ENCODE measurements at regions not wholly inside any gene's neighbourhood (a gene's known extent, or its start where the extent isn't known, plus 50 kb on each side); places are given as distances from the start of the nearest gene placed in this dataset.

DNA sequence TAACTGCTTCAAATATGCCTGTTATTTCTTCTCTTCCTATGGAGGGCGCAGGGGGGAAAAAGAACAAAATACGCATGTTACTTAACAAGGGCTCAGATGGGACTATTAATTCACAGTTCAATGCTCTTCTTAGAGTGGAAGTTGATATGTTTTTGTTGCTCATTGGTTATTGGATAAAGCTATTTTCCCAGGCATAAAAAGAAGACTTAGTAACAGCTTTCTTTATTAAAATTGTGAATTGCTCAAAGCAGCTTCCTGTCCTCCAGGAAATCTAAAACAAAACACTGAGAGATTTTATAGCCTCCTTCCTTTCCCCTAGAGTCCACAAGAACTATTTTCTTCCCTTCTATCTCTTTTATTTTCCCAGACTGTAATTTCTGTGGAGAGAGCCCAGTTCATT is 180.8 kb downstream of the SH3BP4 start:
- H3K36me3 Mint-ChIP-seq (ENCODE audit: low read depth), result no peaks in the 10 kb centered on the region
- H3K4me3 Mint-ChIP-seq, result no peak overlapping the region
- no peaks in the 10 kb centered on the region for H3K4me1 Mint-ChIP-seq
- DNase-seq, result no peak
- no peak overlapping the region for H3K27ac Mint-ChIP-seq
- no peak for ATAC-seq
- H3K27me3 Mint-ChIP-seq, result peaks cover 55% of the 10 kb centered on the region
- no peaks in the 10 kb centered on the region for H3K9me3 ChIP-seq (ENCODE audit: control insufficient read depth, low read length, poor library complexity, severe bottlenecking)

DNA sequence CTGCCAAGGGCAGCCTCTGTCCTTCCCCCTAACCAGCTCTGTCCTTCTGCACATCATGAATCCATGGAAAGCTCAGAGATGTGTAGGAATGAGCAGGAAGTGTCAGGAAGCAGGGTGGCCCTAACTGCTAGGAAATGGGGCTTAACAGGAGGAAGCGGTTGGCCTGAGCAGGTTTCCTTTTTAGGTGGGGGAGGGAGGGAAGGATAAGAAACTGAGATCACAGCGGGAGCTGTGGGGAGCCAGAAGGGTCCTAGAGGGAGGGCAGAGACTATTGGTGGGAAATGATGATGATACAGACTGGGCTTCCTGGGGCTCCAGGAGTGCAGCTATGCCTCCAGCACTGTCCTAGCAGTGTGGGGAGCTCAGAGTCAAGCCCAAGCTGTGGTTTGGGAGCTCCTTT is 182.0 kb downstream of the SH3BP4 start:
- ATAC-seq (no peak), DNase-seq (no peak)
- no peaks in the 10 kb centered on the region for H3K36me3 Mint-ChIP-seq (ENCODE audit: low read depth)
- no peaks in the 10 kb centered on the region for H3K9me3 ChIP-seq (ENCODE audit: control insufficient read depth, low read length, poor library complexity, severe bottlenecking)
- no peak overlapping the region for H3K27ac Mint-ChIP-seq
- H3K4me1 Mint-ChIP-seq, result no peaks in the 10 kb centered on the region
- no peak overlapping the region for H3K4me3 Mint-ChIP-seq
- peaks cover 51% of the 10 kb centered on the region for H3K27me3 Mint-ChIP-seq

DNA sequence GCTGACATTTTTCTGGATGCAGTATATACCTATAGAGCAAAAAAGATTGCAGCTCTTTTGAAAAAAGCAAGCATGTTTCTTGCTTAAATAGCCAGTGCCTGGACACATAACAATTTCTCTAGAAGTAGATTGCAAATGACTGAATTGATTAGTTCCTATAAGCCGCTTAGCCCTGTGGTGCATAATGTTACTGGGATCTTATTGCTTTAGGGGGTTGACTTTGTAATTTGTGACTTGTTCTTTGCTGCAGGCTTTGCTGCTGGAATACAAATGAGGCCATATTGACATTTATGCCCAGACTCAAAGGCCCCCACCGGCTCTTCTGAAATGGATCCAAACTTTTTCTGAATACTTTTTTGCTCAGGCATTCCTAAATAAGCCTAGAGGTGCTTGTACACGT is 182.6 kb downstream of the SH3BP4 start:
- Mint-ChIP-seq H3K36me3 (ENCODE audit: low read depth) (no peaks in the 10 kb centered on the region), H3K4me1 (no peaks in the 10 kb centered on the region), H3K27me3 (peaks cover 51% of the 10 kb centered on the region), H3K27ac (no peak overlapping the region), H3K4me3 (no peak overlapping the region)
- DNase-seq (no peak), ATAC-seq (no peak)
- H3K9me3 ChIP-seq (ENCODE audit: control insufficient read depth, low read length, poor library complexity, severe bottlenecking), result no peaks in the 10 kb centered on the region

DNA sequence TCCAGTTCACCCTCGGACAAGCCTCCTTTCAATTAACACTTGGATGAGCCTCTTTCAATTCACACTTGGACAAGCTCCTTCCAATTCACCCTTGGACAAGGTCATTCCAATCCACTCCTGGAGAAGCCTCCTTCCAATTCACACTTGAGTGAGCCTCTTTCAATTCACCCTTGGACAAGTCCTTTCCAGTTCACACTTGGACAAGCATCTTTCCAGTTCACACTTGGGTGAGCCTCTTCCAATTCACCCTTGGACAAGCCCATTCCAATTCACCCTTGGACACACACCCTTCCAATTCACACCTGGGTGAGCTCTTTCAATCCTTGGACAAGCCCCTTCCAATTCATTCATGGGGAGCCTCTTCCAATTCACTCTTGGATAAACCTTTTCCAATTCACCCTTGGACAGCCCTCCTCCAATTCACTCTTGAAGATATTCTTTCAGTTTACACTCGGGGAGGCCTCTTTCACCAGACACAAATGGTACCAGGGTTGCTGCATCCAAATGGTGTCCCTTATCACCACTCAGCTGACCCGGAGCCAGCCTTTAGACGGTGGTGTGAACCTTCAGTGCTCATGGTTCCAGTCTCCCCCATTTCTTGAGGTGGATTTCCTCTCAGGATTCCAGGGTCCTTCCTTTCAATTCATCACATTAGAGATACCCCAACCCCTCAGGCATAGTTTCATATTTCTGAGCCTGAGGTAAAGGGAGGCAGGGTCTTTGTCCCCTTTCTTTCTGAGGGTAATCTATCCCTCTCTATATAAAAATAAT is 183.6 kb downstream of the SH3BP4 start:
- no peak for DNase-seq
- Mint-ChIP-seq H3K27me3 (peaks cover 54% of the 10 kb centered on the region), H3K27ac (peak overlapping the region; percentile 70), H3K4me3 (no peak overlapping the region), H3K36me3 (ENCODE audit: low read depth) (no peaks in the 10 kb centered on the region), H3K4me1 (peaks cover 3% of the 10 kb centered on the region)
- no peak for ATAC-seq
- no peaks in the 10 kb centered on the region for H3K9me3 ChIP-seq (ENCODE audit: control insufficient read depth, low read length, poor library complexity, severe bottlenecking)

DNA sequence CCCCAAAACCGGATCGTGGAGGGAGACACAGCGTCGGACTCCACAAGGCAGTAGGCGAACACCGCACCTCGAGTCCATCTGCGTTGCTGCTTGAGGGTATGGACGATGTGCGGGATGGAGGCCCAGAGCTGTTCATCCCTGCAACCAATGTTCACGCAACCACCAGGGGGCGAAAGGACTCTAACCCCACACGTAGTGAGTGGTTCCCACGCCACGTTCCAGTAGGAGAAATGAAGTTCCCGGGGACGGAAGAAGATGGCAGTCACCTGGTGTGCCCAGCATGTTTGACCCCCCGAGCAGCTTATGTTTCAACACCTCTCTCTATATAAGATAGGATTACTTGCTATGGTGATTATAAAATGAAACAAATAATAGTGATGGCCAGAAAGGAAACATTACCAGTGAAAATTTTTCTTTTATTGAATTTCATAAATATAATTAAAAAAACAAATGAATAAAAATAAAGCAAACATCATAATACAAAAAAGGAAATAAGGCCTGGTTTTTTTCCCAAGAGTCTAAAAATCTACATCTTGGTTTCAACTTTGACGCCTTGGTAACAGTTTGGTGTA is 184.3 kb downstream of the SH3BP4 start:
- Mint-ChIP-seq H3K36me3 (ENCODE audit: low read depth) (no peaks in the 10 kb centered on the region), H3K4me3 (no peak overlapping the region), H3K27ac (peak overlapping the region; percentile 70), H3K4me1 (peaks cover 3% of the 10 kb centered on the region), H3K27me3 (peaks cover 53% of the 10 kb centered on the region)
- ATAC-seq (no peak), DNase-seq (peak in 1 of 3 donors; percentile 24)
- no peaks in the 10 kb centered on the region for H3K9me3 ChIP-seq (ENCODE audit: control insufficient read depth, low read length, poor library complexity, severe bottlenecking)

DNA sequence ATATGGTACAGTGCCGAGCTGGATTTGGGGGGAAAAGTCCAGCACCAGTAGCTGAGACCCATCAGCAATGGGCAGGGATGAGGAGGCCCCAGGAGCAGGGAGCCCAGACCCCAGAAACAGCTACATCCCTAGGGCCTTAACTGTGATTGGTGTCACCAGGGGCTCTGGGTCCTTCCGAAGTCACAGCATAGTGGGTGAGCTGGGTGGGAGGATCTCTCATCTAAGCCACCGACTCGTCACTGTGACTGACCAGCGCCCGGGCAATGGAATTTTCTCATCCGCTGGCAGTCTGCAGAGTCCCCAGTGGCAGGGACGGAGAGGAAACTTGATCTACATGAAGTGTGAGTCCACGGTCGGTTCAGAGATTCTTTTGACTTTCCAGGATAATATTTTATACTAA is 186.5 kb downstream of the SH3BP4 start:
- no peak overlapping the region for H3K27ac Mint-ChIP-seq
- DNase-seq, result no peak
- no peaks in the 10 kb centered on the region for H3K9me3 ChIP-seq (ENCODE audit: control insufficient read depth, low read length, poor library complexity, severe bottlenecking)
- H3K27me3 Mint-ChIP-seq, result peaks cover 47% of the 10 kb centered on the region
- H3K36me3 Mint-ChIP-seq (ENCODE audit: low read depth), result peaks cover 2% of the 10 kb centered on the region
- no peak for ATAC-seq
- peaks cover 3% of the 10 kb centered on the region for H3K4me1 Mint-ChIP-seq
- no peak overlapping the region for H3K4me3 Mint-ChIP-seq

DNA sequence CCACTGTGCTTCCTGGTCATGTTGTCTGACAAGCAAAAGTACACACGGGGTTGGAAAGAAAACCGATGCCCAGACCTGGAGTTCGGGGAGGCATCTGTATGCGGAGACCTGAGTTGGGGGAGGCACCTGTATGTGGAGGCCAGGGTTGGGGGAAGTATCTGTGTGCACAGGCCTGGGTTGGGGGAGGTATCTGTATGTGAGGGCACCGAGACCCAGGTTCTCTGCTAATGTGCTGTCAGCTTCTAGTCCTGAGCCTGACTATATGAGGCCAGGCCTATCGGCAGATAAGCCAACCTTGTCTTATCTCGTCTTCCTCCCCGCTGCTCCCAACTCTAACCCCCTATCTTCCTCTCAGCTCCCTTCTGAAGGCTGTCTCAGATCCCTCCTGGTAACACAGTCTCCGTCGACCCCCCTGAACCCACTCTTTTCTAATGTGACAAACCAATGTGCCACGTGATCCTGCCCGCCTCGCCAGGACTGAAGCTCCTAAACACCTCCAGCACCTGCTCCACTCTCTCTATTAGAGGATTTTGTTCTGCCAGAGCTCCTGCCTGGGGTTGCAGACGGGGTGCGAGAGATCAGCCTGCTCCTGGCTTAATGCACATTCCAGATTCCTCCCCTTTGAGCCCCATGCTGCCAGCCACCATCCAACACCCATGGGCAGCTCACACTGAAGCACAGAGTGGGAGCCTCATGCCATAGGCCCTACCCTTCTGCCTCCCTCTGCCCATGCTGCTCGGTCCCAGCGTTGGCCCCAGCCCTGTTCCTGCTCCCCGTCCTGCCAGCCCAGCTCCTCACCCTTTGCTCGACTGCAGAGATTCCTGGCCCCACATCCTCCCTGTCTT is 188.4 kb downstream of the SH3BP4 start:
- peaks cover 46% of the 10 kb centered on the region for H3K27me3 Mint-ChIP-seq
- peaks cover 2% of the 10 kb centered on the region for H3K36me3 Mint-ChIP-seq (ENCODE audit: low read depth)
- DNase-seq (no peak), ATAC-seq (no peak)
- no peaks in the 10 kb centered on the region for H3K9me3 ChIP-seq (ENCODE audit: control insufficient read depth, low read length, poor library complexity, severe bottlenecking)
- no peak overlapping the region for H3K27ac Mint-ChIP-seq
- peak overlapping the region; percentile 31 for H3K4me3 Mint-ChIP-seq
- peaks cover 3% of the 10 kb centered on the region for H3K4me1 Mint-ChIP-seq

DNA sequence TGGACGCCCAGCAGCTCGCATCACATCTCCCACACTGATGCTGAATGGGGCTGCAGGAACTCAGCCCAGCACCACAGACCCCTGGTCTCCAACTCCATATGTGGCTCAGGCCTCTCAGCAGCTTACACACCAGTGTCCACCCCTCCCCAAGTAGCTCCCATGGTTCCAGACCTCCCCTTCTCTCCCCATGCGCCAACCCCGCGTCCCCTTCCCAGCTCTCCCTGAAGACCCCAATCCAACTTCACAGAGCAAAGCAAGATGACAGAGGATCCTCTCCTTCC is 188.9 kb downstream of the SH3BP4 start:
- Mint-ChIP-seq H3K4me1 (peaks cover 3% of the 10 kb centered on the region), H3K27me3 (peaks cover 45% of the 10 kb centered on the region), H3K36me3 (ENCODE audit: low read depth) (peaks cover 2% of the 10 kb centered on the region), H3K4me3 (peak overlapping the region; percentile 31), H3K27ac (no peak overlapping the region)
- no peak for ATAC-seq
- H3K9me3 ChIP-seq (ENCODE audit: control insufficient read depth, low read length, poor library complexity, severe bottlenecking), result no peaks in the 10 kb centered on the region
- DNase-seq, result no peak

DNA sequence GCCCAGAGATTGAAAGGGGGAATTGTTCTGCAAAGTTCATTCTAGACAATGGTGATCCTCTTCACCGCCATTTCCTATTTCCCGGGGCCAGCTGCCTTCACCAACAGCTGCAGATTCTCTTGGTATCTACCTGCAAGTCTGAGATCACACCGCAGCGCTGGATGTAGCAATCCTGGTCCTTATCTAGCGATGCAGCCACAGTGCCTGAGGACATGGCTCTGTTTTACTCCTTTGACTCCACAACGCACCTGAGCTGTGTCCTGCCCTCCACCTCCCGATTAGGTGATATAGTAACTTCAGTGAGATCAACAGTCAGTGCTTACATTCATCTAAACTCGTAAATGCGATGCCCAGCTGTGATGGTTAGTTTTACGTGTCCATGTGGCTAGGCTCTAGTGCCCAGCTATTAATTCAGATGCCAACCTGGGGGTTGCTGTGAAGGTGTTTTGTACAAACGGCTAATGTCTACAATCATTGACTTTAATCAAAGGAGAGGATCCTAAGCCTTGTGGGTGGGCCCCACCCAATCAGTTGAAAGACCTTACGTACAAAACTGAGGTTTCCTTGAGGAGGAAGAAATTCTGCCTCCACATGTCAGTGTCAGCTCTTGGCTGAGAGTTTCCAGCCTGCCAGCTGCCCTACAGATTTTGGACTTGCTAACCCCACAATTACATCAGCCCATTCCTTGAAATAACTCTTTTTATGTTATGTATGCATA is 189.8 kb downstream of the SH3BP4 start:
- Mint-ChIP-seq H3K36me3 (ENCODE audit: low read depth) (peaks cover 2% of the 10 kb centered on the region), H3K4me1 (peaks cover 3% of the 10 kb centered on the region), H3K27ac (no peak overlapping the region), H3K4me3 (no peak overlapping the region), H3K27me3 (peaks cover 42% of the 10 kb centered on the region)
- H3K9me3 ChIP-seq (ENCODE audit: control insufficient read depth, low read length, poor library complexity, severe bottlenecking), result no peaks in the 10 kb centered on the region
- DNase-seq, result no peak
- ATAC-seq, result no peak

DNA sequence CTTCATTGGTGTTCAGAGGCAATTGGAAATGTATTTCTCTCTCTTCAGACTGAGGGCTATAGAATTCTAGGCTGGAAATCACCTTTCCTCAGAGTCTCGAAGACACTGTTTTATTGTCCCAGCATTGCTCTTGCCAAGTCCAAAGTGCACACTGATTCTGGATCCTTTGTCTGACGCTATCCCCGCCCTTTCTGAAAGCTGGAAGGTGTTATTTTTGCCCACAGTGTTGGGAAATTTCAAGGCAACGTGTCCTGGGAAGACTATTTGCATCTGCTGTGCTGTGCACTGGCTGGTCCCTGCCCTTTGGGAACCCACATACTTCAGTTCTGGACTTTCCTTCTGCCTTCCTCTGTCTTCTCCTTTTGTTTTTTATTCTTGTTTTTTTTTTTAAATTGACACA is 190.8 kb downstream of the SH3BP4 start:
- H3K9me3 ChIP-seq (ENCODE audit: control insufficient read depth, low read length, poor library complexity, severe bottlenecking), result no peaks in the 10 kb centered on the region
- H3K36me3 Mint-ChIP-seq (ENCODE audit: low read depth), result peaks cover 2% of the 10 kb centered on the region
- no peak overlapping the region for H3K4me3 Mint-ChIP-seq
- DNase-seq (no peak), ATAC-seq (no peak)
- H3K4me1 Mint-ChIP-seq, result peaks cover 3% of the 10 kb centered on the region
- no peak overlapping the region for H3K27ac Mint-ChIP-seq
- H3K27me3 Mint-ChIP-seq, result peaks cover 39% of the 10 kb centered on the region

DNA sequence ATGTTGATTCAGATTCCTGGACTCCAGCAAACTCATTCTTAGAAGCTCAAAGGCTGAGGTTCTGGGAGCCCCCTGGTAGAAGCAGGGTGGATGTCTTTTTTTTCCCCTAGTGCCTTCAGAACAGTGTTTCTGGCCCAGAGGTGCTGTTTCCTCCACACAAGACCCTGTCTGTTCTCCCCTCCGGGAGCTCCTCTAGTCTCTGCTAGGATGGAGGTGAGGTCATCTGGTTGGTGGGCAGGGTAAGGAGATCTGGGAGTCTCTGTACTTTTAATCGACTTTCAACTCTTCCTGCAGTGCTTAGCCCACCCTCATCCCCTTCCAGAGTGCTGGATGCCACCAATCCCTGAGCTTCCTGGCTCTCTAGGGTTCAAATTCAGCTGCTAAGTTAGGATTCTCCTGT is 192.0 kb downstream of the SH3BP4 start:
- peaks cover 41% of the 10 kb centered on the region for H3K27me3 Mint-ChIP-seq
- ATAC-seq, result no peak
- no peaks in the 10 kb centered on the region for H3K9me3 ChIP-seq (ENCODE audit: control insufficient read depth, low read length, poor library complexity, severe bottlenecking)
- no peak overlapping the region for H3K27ac Mint-ChIP-seq
- peaks cover 3% of the 10 kb centered on the region for H3K4me1 Mint-ChIP-seq
- H3K4me3 Mint-ChIP-seq, result no peak overlapping the region
- DNase-seq, result no peak
- H3K36me3 Mint-ChIP-seq (ENCODE audit: low read depth), result peaks cover 5% of the 10 kb centered on the region

DNA sequence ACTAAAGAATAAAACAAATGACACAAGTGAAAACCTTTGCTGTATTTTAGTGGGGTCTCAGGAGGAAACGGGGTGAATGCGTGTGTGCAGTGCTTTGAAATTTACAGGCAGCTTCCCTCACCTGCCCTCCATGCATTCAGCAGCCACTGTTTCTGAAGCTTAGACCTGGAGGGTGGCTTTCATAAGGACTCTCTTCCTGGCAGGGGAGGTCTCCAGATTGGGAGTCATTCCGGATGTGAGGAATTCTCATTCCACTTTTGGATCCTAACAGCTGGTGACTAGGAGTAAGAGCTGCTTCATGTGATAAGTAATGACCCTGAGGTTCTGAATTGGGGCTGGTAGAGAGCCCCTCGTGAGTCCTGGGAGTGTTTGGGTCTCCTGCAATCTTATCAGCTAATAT is 192.5 kb downstream of the SH3BP4 start:
- Mint-ChIP-seq H3K36me3 (ENCODE audit: low read depth) (peaks cover 5% of the 10 kb centered on the region), H3K27me3 (peaks cover 46% of the 10 kb centered on the region), H3K27ac (no peak overlapping the region), H3K4me3 (no peak overlapping the region), H3K4me1 (peaks cover 3% of the 10 kb centered on the region)
- no peak for DNase-seq
- ATAC-seq, result no peak
- no peaks in the 10 kb centered on the region for H3K9me3 ChIP-seq (ENCODE audit: control insufficient read depth, low read length, poor library complexity, severe bottlenecking)

DNA sequence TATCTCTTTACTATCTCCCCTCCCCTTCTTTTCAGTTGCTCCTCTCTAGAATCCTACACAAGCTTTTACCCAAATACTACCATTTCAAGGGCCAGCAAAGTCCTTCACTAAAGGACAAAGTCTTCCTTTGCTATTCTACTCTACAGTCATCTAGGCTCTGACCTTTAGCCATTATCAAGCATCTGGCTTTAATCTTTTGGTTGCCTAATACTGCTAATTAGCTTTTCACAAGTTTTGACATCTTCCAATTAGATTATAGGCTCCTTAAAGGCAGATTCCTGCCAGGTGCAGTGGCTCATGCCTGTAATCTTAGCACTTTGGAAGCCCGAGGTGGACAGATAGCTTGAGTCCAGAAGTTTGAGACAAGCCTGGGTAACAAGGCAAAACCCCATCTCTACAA is 194.4 kb downstream of the SH3BP4 start:
- Mint-ChIP-seq H3K4me1 (no peaks in the 10 kb centered on the region), H3K4me3 (no peak overlapping the region), H3K27ac (no peak overlapping the region), H3K36me3 (ENCODE audit: low read depth) (peaks cover 6% of the 10 kb centered on the region), H3K27me3 (peaks cover 59% of the 10 kb centered on the region)
- ATAC-seq (no peak), DNase-seq (no peak)
- H3K9me3 ChIP-seq (ENCODE audit: control insufficient read depth, low read length, poor library complexity, severe bottlenecking), result no peaks in the 10 kb centered on the region
